ENCODE measurements at regions not wholly inside any gene's neighbourhood (a gene's known extent, or its start where the extent isn't known, plus 50 kb on each side); places are given as distances from the start of the nearest gene placed in this dataset.

GRCh38 chr1:79966438-79966837, 959.9 kb upstream of the ADGRL4 start:
- TF ChIP-seq CTCF (conservative IDR thresholded peaks at IDR 0.05; ENCODE audit: low read length) (no peak), EZH2phosphoT487 (IDR thresholded peaks at IDR 0.05; ENCODE audit: borderline replicate concordance, low read depth, low read length) (no peak)
